ENCODE measurements at regions not wholly inside any gene's neighbourhood (a gene's known extent, or its start where the extent isn't known, plus 50 kb on each side); places are given as distances from the start of the nearest gene placed in this dataset.
A peak's percentile ranks its signal among the peaks of the same experiment; 100 is the strongest.
"Not testable (repeated sequence)": the region's sequence is repeated elsewhere in the genome, so short reads cannot be mapped to it uniquely, and the experiment has no call there.

- DNase-seq, result no peak
Measured at GRCh38 chr5:57662991-57663390, 180.4 kb upstream of the ACTBL2 start.

DNA sequence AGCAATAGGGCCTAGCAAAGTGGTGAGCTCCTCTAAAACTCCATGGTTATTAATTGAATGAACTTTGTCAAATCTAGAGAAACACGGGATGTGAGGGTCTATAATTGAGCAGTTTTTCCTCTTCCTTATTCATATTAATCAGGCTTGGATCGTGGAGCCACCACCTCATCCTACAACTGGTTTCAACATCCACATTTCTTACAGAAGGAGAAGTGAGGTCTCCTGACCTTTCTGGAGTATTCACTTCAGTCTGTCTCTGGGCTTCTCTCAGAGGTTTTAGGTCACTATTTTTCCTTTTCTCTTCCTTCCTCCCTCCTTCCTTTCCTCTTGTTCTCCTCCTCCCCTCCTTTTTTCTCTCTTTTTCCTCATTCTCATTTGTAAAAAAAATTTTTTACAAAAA lies 177.3 kb upstream of the ACTBL2 start:
- no peak for DNase-seq

GRCh38 chr5:57658018-57658417 lies 175.4 kb upstream of the ACTBL2 start:
- no peak for DNase-seq

DNA sequence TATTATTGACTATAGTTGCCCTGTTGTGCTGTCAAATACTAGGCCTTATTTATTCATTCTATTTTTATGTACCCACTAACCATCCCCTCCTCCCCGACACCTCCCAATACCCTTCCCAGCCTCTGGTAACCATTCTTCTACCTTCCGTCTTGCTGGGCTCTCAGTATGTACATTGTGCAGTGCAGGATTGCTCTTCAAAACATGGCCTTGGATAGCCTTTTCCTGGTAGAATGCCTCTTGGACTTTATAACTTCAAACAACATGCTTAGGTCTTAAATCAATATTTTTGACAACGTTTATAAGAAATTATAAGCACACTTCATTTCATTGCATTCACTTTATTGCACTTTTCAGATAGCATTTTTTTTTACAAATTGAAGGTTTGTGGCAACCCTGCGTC lies 172.6 kb upstream of the ACTBL2 start:
- DNase-seq, result no peak

- peak in 9 of 14 donors; percentile 22 to 41 (median 29) for DNase-seq
Measured at GRCh38 chr5:57653636-57654290, 171.2 kb upstream of the ACTBL2 start.

DNA sequence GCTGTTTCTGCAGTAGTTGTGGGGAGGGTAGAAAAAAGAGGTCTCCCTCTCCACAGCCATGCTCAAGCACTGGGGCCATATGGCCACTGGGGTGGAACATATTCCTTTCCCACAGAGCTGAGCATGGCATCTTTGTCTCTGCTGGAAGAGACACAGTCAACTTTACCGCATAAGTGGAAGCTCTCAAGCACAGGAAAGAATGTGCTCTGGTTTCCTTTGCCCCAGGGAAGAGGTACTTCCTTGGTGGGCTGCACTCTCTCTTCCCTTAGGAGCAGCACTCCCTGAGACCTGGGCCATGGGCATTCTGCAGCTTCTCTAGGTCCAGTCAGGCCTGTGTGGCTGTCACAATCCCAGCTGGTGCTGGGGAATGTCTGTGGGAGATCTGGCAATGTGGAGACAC lies 168.5 kb upstream of the ACTBL2 start:
- DNase-seq, result no peak

DNA sequence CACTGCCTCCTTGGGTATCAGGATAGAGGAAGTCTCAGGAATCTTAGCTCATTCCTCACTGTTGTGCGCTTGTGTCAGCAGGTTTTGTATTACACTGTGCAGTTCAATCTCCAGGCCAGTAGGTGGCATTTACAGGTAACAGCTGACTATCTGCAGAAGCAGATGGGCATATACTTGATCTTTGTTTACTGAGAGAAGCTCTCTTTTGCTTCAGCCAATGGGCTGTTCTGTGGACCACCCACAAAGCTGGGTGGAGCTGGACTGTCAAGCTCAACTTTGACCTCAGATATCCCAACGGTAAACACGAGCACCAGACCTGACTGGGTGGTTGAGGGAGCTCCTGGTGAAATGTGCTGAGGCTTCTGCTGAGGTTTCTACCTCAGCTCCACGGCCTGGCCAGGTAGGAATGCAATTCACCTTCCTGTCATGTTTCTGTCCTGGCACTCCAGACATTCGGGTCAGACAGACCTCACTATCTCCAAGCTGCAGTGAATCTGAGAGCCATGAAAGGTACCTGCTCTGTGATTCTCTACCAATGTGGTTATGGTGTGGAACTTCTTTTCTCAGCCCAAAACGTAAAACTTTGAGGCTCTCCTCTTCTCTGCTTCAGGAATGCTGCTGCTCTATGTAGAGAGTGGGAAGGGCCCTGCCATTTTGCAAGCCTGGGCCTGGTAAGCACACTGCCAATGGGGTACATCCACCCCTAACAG lies 167.9 kb upstream of the ACTBL2 start:
- no peak for DNase-seq

DNA sequence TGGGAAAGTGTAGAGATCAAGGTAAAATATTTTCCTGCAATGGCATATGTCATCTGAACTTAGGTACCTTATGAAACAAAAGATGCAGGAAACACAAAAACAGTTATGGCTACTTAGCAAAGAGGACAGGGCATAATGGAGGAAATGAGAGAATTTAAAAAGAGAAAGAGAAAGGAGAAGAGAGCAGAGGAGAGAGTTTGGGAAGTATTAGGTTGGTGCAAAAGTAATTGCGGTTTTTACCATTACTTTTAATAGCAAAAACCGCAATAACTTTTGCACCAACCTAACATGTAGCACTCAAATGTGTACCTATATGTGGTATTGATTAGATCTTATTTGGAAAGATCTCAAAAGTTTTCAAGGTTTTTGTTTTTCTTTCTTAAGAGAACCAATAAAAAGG lies 160.1 kb upstream of the ACTBL2 start:
- DNase-seq, result no peak

- DNase-seq, result no peak
Measured at GRCh38 chr5:57642066-57642465, 159.5 kb upstream of the ACTBL2 start.

DNA sequence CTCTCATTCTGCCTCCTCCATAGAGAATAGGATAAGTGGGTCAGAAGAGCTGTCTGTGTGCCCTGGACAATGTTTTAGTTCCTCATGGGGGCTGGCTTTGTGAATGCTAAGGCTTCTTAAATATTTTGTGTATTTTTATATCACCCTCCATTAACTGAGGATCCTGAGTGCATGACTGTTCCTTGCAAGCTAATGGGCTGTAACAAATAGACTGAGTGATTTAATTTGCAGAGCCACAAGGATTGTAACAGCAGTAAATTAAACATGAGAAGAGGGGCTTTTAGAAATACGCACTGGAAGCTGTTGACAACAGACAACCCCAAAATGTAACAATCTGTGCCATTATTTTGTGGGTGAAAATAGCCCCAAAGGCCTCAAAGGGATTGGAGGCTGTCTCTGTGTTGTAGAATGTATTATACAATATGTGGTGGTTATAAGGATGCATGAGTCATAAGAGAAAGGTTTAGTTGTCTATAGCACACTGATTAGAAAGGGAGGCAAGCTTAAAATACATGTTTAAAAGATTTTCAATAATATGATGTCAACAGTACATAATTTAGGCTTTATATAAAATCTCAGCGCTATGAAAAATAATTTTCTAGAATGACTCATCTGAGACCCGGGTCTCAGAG lies 152.7 kb upstream of the ACTBL2 start:
- DNase-seq, result no peak

GRCh38 chr5:57632937-57633336 lies 150.3 kb upstream of the ACTBL2 start:
- DNase-seq, result no peak

- not testable (repeated sequence) for DNase-seq
Measured at GRCh38 chr5:57631139-57631538, 148.5 kb upstream of the ACTBL2 start.

- DNase-seq, result no peak
Measured at GRCh38 chr5:57627661-57628060, 145.1 kb upstream of the ACTBL2 start.

GRCh38 chr5:57626703-57627102 lies 144.1 kb upstream of the ACTBL2 start:
- no peak for DNase-seq

- DNase-seq, result no peak
Measured at GRCh38 chr5:57621624-57622023, 139.0 kb upstream of the ACTBL2 start.

GRCh38 chr5:57618767-57619381 lies 136.3 kb upstream of the ACTBL2 start:
- DNase-seq, result no peak

- no peak for DNase-seq
Measured at GRCh38 chr5:57613741-57614140, 131.1 kb upstream of the ACTBL2 start.

DNA sequence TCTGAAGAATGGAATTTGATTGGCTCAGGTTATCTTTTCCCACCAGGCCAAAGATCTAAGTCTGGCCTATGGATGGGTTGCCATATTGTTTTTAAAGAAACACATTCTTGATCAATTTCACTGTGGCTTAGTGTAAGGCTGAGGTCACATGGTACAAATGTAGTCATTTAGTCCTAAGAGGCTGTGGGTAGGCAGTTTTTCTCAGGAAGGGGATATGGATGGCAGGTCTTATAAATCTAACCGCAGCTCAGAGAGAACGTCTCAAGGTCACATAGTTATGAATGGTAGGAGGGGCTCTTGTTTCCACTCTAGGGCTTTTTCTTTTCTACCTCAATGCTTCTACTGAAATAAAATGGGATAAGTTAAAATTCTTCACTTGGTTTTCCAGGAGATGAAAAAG lies 128.6 kb upstream of the ACTBL2 start:
- DNase-seq, result no peak

GRCh38 chr5:57608542-57608941 lies 125.9 kb upstream of the ACTBL2 start:
- no peak for DNase-seq

DNA sequence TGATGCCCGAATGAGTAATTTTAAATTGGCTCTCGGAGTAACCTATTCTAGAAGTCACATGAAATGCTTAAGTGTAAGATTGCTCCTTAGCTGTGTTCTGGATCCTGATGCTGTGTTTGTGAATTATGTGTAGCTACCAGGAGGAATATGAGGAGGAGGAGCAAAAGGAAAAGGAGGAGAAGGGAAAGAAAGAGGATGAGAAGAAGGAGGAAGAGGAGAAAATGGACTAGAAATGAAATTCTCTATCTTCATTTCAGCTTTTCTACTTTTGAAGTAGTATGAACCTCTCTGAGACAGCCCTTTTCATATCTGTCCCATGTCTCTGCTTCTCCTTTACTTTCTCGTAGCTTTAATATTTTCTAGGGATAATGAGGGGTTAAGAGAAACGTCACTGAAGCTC lies 119.4 kb upstream of the ACTBL2 start:
- DNase-seq, result no peak

GRCh38 chr5:57600321-57600720 lies 117.7 kb upstream of the ACTBL2 start:
- DNase-seq, result no peak

DNA sequence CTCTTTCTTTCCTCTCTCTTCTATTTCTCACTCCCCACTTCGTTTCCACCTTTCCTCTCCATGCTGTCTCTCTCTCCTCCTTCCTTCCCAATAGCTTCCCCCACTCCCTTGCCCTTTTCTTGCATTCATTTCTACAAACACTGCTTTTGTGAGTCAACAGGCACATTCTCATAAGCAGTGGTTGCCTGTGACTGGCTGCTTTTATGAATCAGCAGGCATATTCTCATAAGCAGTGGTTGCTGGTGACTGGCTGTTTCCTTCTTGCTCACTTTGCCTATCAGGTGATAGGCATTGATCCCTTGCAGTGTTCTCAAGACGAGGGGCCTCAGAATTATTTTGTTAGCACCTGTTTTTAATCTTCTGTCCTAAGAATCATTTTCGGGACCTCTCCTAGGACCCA lies 116.1 kb upstream of the ACTBL2 start:
- DNase-seq, result peak in 2 of 14 donors; percentile 5 to 12

- DNase-seq, result peak in 2 of 14 donors; percentile 4 to 16
Measured at GRCh38 chr5:57598097-57598496, 115.5 kb upstream of the ACTBL2 start.

Data from C1 segment of cervical spinal cord (tissue), 14 donors.